Vagina (tissue), 2 donors: ENCODE measurements at regions not wholly inside any gene's neighbourhood (a gene's known extent, or its start where the extent isn't known, plus 50 kb on each side); places are given as distances from the start of the nearest gene placed in this dataset.

Experiments used
- DNase-seq, 2 donors: peaks; one replicate each; pipeline ENCODE4 v3.0.0-alpha.2; 2017; ENCODE audit errors: extremely low spot score in 2 of 2
- H3K27ac ChIP-seq: fragments of 200-600 bp; sonication (generic); one replicate; pipeline ENCODE4 v1.5.1; 2019
- H3K27me3 ChIP-seq: fragments of 200-600 bp; sonication (generic); one replicate; pipeline ENCODE4 v1.5.1; 2019
- H3K36me3 ChIP-seq, 2 donors: fragments of 200-600 bp; sonication (generic); one replicate each; pipeline ENCODE4 v1.5.1; 2017 to 2019
- H3K4me1 ChIP-seq: fragments of 200-600 bp; sonication (generic); one replicate; pipeline ENCODE4 v1.5.1; 2019
- H3K4me3 ChIP-seq, 2 donors: fragments of 200-600 bp; sonication (generic); 1 replicate in 1 of 2; 2 replicates in 1 of 2; pipeline ENCODE4 v1.5.1; 2016 to 2019
- H3K9me3 ChIP-seq: fragments of 200-600 bp; sonication (generic); one replicate; pipeline ENCODE4 v1.5.1; 2019
- CTCF ChIP-seq, 3 experiments: fragments of 450-650 bp in 2 of 3; fragments of 200-600 bp in 1 of 3; sonication (generic) in 1 of 3; IDR thresholded peaks; one replicate each; pipeline ENCODE4 v1.5.1; 2017 to 2019; ENCODE audit warnings: antibody characterized with exemption in 3 of 3, mild to moderate bottlenecking in 2 of 3, moderate library complexity in 2 of 3
- POLR2A ChIP-seq, 2 donors: fragments of 450-650 bp; IDR thresholded peaks; one replicate each; pipeline ENCODE4 v1.6.1; 2017; ENCODE audit warnings: antibody characterized with exemption in 2 of 2, mild to moderate bottlenecking in 2 of 2, moderate library complexity in 2 of 2
- POLR2AphosphoS5 ChIP-seq, 2 donors: sonication (generic); formaldehyde crosslinking; IDR thresholded peaks; one replicate each; pipeline ENCODE4 v1.9.0; 2017; ENCODE audit warnings: antibody characterized with exemption in 2 of 2, mild to moderate bottlenecking in 2 of 2, low read depth in 1 of 2; ENCODE audit not compliant: insufficient read depth in 1 of 2
- intact Hi-C: fragments of 100-400 bp; cut with DNase I; formaldehyde crosslinking; loops from one replicate; pipeline ENCODE4 v1.15.1; 2023

- H3K27ac ChIP-seq, result no peak overlapping the region
- H3K4me1 ChIP-seq, result no peaks in the 10 kb centered on the region
- no peaks in the 10 kb centered on the region for H3K9me3 ChIP-seq
- no peak for DNase-seq
- no peaks in the 10 kb centered on the region for H3K27me3 ChIP-seq
- H3K36me3 ChIP-seq, result no peaks in the 10 kb centered on the region
- intact Hi-C loops, result no loop called here
- TF ChIP-seq CTCF (IDR thresholded peaks at IDR 0.05) (no peak), POLR2A (IDR thresholded peaks at IDR 0.05) (no peak)
- H3K4me3 ChIP-seq, result no peak overlapping the region
Measured at GRCh38 chr16:52958951-52959350, 93.7 kb downstream of the CHD9NB start.

- Histone ChIP-seq H3K4me3 (no peak overlapping the region), H3K9me3 (no peaks in the 10 kb centered on the region), H3K4me1 (no peaks in the 10 kb centered on the region), H3K36me3 (no peaks in the 10 kb centered on the region), H3K27me3 (no peaks in the 10 kb centered on the region), H3K27ac (no peak overlapping the region)
- no peak for DNase-seq
- intact Hi-C loops, result no loop called here
- no peak for TF ChIP-seq CTCF (IDR thresholded peaks at IDR 0.05)
- no peak for TF ChIP-seq POLR2A (IDR thresholded peaks at IDR 0.05)
- TF ChIP-seq POLR2AphosphoS5 (IDR thresholded peaks at IDR 0.05; ENCODE audit: insufficient read depth in 1 of 2, low read depth in 1 of 2), result no peak
Measured at GRCh38 chr16:52957199-52957598, 95.5 kb downstream of the CHD9NB start.

GRCh38 chr16:52956044-52956443 lies 96.7 kb downstream of the CHD9NB start:
- intact Hi-C loops, result no loop called here
- Histone ChIP-seq H3K4me3 (no peak overlapping the region), H3K27ac (no peak overlapping the region)

GRCh38 chr16:52953215-52953614 lies 99.5 kb downstream of the CHD9NB start:
- DNase-seq, result no peak
- no peaks in the 10 kb centered on the region for H3K36me3 ChIP-seq
- no peaks in the 10 kb centered on the region for H3K4me1 ChIP-seq
- H3K27me3 ChIP-seq, result no peaks in the 10 kb centered on the region
- intact Hi-C loops, result no loop called here
- no peak overlapping the region for H3K27ac ChIP-seq
- TF ChIP-seq CTCF (IDR thresholded peaks at IDR 0.05), result no peak
- TF ChIP-seq POLR2A (IDR thresholded peaks at IDR 0.05), result no peak
- TF ChIP-seq POLR2AphosphoS5 (IDR thresholded peaks at IDR 0.05; ENCODE audit: insufficient read depth in 1 of 2, low read depth in 1 of 2), result no peak
- H3K9me3 ChIP-seq, result no peaks in the 10 kb centered on the region
- H3K4me3 ChIP-seq, result no peak overlapping the region

More at GRCh38 chr16:52956044-52956443, 96.7 kb downstream of the CHD9NB start:
- no peaks in the 10 kb centered on the region for H3K9me3 ChIP-seq
- TF ChIP-seq CTCF (IDR thresholded peaks at IDR 0.05) (no peak), POLR2AphosphoS5 (IDR thresholded peaks at IDR 0.05; ENCODE audit: insufficient read depth in 1 of 2, low read depth in 1 of 2) (no peak), POLR2A (IDR thresholded peaks at IDR 0.05) (no peak)
- DNase-seq, result no peak
- H3K4me1 ChIP-seq, result no peaks in the 10 kb centered on the region
- no peaks in the 10 kb centered on the region for H3K27me3 ChIP-seq
- H3K36me3 ChIP-seq, result no peaks in the 10 kb centered on the region

- no peak for TF ChIP-seq CTCF (IDR thresholded peaks at IDR 0.05)
- TF ChIP-seq POLR2A (IDR thresholded peaks at IDR 0.05), result no peak
- no peak for TF ChIP-seq POLR2AphosphoS5 (IDR thresholded peaks at IDR 0.05; ENCODE audit: insufficient read depth in 1 of 2, low read depth in 1 of 2)
- Histone ChIP-seq H3K36me3 (no peaks in the 10 kb centered on the region), H3K9me3 (no peaks in the 10 kb centered on the region), H3K27me3 (no peaks in the 10 kb centered on the region), H3K4me1 (no peaks in the 10 kb centered on the region), H3K27ac (no peak overlapping the region), H3K4me3 (no peak overlapping the region)
- intact Hi-C loops, result no loop called here
- no peak for DNase-seq
Measured at GRCh38 chr16:52948946-52949345, 103.8 kb downstream of the CHD9NB start.
